ENCODE measurements at regions not wholly inside any gene's neighbourhood (a gene's known extent, or its start where the extent isn't known, plus 50 kb on each side); places are given as distances from the start of the nearest gene placed in this dataset.

- TF ChIP-seq CTCF (IDR thresholded peaks at IDR 0.05) (no peak), POLR2A (IDR thresholded peaks at IDR 0.05) (no peak)
These were observed 393.6 kb downstream of the SOX9 start for GRCh38 chr17:72514321-72514861.

Measured in thyroid gland (tissue), 4 donors.